ENCODE measurements at regions not wholly inside any gene's neighbourhood (a gene's known extent, or its start where the extent isn't known, plus 50 kb on each side); places are given as distances from the start of the nearest gene placed in this dataset.

- no peak for TF ChIP-seq CTCF (IDR thresholded peaks at IDR 0.05; ENCODE audit: borderline replicate concordance, insufficient read depth, low read depth, low read length)
- H3K4me3 ChIP-seq (ENCODE audit: low read depth, low read length), result no peak overlapping the region
These were observed 59.0 kb upstream of the ZNF726 start for GRCh38 chr19:23855676-23856075.

GRCh38 chr19:23851966-23852365 lies 62.7 kb upstream of the ZNF726 start:
- no peak overlapping the region for H3K4me3 ChIP-seq (ENCODE audit: low read depth, low read length)
- TF ChIP-seq CTCF (IDR thresholded peaks at IDR 0.05; ENCODE audit: borderline replicate concordance, insufficient read depth, low read depth, low read length), result no peak

- no peak overlapping the region for H3K4me3 ChIP-seq (ENCODE audit: low read depth, low read length)
- no peak for TF ChIP-seq CTCF (IDR thresholded peaks at IDR 0.05; ENCODE audit: borderline replicate concordance, insufficient read depth, low read depth, low read length)
These were observed 74.1 kb upstream of the ZNF681 start for GRCh38 chr19:23832717-23833327.

- peak; percentile 22; the same call in 1 of the 2 replicates for TF ChIP-seq CTCF (IDR thresholded peaks at IDR 0.05; ENCODE audit: borderline replicate concordance, insufficient read depth, low read depth, low read length)
These were observed 65.3 kb upstream of the ZNF681 start for GRCh38 chr19:23823952-23824389.

GRCh38 chr19:23822735-23823134 lies 64.0 kb upstream of the ZNF681 start:
- TF ChIP-seq CTCF (IDR thresholded peaks at IDR 0.05; ENCODE audit: borderline replicate concordance, insufficient read depth, low read depth, low read length), result no peak
- H3K4me3 ChIP-seq (ENCODE audit: low read depth, low read length), result no peak overlapping the region

More at GRCh38 chr19:23823952-23824389, 65.3 kb upstream of the ZNF681 start:
- no peak overlapping the region for H3K4me3 ChIP-seq (ENCODE audit: low read depth, low read length)

GRCh38 chr19:23817519-23817918 lies 58.8 kb upstream of the ZNF681 start:
- TF ChIP-seq CTCF (IDR thresholded peaks at IDR 0.05; ENCODE audit: borderline replicate concordance, insufficient read depth, low read depth, low read length), result peak; percentile 42; the same call in 1 of the 2 replicates
- no peak overlapping the region for H3K4me3 ChIP-seq (ENCODE audit: low read depth, low read length)

GRCh38 chr19:23810496-23810895 lies 51.8 kb upstream of the ZNF681 start:
- no peak for TF ChIP-seq CTCF (IDR thresholded peaks at IDR 0.05; ENCODE audit: borderline replicate concordance, insufficient read depth, low read depth, low read length)
- H3K4me3 ChIP-seq (ENCODE audit: low read depth, low read length), result no peak overlapping the region

Data from GM12875 (cell line).